Hematopoietic multipotent progenitor cell treated with erythropoietin and hydrocortisone succinate and interleukin-3 and kit ligand, for 15 days (in vitro differentiated cells): ENCODE measurements at regions not wholly inside any gene's neighbourhood (a gene's known extent, or its start where the extent isn't known, plus 50 kb on each side); places are given as distances from the start of the nearest gene placed in this dataset.

Source experiments
- DNase-seq: peaks from one replicate; pipeline ENCODE4 v3.0.0-alpha.2; 2015; ENCODE audit warnings: low spot score

DNA sequence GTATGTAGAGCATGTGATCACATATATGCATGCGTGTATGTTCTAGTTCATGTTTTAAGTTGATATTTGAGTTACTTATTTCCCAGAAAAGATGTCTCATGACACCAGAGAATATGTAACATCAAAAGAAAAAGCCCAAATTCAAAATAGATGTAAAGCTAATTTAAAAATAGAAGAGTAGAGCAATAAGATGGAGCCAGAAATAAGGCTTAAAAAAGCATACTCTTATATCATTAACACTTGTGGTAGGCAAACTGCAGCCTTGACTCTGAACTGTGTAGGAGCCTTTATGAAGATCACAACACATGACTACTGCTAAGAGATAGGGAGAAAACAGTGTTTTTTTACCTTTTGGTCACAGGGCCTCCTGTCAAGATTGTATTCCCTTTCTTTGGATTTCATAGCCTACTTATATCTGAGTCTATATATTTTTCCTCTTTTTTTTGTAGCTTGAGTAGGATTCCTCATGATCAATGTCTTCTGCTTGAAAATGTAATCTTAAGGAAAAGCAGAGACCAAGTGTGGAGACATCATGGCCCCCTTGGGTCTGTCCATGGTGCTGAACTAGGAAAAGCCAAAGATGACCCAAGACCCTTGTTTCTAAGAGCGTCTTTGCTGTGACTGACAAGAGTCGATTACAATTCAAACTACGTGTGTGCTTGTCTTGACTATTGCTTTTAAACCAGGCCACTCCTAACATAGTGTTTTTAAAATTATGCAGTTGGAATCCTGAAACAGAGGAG lies 390.4 kb downstream of the SHISA9 start:
- no peak for DNase-seq

DNA sequence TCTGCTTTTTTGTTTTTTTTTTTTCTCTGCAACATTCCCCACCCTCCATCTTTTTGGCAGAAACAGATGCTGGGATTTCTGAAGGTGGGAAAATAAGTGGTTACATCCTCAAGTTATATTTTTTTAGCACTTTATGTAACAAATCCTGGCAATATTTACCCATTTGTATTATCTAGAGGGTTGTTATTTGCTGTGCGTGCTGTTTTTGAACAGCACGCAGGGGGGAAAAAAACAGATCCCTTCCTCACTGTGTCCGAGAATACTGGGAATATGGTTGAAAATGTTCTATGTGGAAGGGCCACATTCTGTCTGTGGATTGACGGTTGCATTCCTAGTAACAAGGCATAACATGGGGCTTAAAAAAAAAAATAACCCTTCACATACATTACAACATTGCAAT lies 394.8 kb downstream of the SHISA9 start:
- no peak for DNase-seq

DNA sequence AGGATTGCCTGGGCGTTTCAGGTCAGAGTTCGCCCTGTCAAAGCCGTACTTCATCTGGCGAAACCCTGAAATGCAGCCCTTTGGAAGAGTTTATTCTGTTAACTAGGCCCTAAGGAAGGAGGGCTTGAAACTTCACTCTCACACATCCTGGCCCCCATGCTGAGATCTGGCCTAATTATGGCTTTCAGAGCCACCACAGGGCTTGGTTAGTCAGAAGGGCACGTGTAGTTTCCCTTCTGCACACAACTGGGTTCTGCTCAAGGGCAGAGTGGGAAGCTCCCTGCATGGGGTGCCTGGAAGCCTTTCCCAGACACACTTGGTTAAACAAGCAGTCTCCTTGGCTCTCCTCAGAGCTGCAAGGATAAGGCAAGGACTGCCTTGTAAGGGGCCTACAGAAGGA lies 397.3 kb downstream of the SHISA9 start:
- DNase-seq: no peak

DNA sequence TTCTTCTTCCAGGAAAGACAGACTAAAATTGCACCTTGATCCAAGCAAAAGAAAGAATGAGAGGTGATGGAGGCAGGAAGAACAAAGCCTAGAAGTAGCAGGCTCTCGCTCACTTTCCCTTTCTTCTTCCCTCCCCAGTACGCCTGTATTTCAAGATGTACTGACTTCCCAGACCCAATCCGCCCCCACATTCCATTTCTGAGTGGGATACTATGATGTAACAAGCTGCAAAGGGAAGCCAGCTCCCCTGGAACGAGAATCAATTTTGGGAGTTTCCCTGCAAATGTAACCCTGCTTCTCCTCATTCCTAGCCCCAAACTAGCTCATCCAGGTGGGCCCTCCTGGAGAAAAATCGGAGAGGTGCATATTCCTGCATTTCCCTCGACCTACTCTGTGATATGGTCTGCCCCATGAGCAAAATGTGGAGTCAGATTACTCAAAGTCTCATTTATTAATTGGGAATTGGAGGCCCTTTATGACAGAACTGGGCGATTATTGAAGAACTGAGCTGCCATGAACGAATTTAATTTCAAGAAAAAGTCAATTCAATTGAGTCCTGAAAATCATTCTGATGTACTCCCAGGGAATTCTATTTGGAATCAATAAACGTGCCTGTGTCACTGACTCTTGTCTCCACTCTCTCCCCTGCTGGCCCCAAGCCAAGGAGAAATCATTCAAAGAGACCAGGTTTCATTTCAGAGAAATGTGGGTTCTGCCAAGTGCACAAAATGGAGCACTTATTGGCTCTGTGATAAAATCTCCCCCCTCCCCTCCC lies 398.9 kb downstream of the SHISA9 start:
- no peak for DNase-seq

GRCh38 chr16:13305019-13305755 lies 403.8 kb downstream of the SHISA9 start:
- no peak for DNase-seq

DNA sequence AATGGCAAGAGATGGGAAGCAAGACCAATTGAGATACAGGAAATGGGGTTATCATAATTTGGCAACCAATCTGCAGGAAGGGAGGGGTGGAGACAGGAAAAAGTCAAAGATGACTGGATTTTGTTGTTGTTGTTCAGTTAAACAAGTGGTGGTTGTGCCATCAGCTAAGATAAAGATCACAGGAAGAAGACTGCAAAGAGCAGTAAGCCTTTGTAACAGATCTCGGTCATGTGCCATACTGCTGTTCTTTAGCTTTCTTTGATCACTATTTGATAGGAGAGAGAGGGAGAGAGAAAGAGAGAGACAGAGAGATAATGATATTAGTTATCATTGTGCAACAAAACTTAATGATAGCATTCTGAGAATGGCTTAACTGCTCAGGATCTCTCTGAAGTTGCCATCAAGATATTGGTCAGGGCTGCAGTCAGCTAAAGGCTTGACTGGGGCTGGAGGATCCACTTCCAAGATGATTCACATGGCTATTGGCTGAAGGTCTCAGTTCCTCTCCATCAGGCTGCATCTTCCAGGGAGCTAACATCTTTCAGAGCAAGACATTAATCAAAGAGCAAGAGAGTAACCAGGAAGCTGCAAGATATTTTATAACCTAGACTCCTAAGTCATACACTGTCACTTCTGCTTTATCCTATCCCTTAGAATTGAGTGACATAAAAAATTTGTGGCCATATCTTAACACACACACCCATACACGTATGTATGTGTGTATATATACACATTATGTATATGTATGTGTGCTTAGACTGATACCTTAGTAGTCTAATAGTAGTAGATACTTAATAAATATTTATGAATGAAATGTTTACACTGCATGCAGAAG lies 405.0 kb downstream of the SHISA9 start:
- no peak for DNase-seq

DNA sequence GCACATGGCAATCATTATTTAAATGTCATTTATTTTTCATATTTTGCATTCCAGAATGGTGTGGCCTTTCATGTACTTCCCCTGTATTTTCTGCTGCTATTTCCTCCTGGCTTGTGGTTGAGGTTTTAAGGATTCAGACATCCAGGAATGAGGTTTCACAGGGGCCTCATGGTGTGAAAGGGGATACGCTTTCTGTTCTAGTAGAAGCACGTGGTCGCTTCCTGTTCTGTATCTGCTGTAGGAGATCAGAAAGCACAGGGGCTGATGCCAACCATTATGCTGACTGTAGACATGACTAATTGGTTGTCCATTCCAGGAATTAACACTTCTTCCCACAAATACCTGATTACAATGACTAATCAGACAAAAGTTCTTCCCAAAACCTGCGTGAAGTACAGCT lies 405.9 kb downstream of the SHISA9 start:
- DNase-seq: no peak

DNA sequence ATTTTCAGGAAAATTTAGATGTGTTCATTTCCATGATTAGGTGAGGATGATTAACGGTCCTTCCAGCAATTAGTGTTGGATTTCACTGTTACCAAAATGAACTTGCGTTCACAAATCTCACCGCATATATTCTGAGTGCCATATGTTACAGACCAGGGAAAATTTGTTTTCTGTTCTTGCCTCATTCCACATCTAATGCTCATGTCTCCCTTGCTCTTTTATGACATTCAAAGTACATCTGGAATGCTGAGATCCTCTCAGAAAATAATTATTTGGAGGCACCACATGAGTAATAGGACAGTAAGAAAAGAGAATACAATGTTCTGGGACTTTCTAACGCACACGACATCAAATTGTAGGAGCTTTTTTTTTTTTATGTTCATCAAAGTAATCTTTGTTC lies 406.5 kb downstream of the SHISA9 start:
- DNase-seq: no peak

GRCh38 chr16:13312063-13312462 lies 410.7 kb downstream of the SHISA9 start:
- DNase-seq: no peak

GRCh38 chr16:13313351-13313750 lies 412.0 kb downstream of the SHISA9 start:
- DNase-seq: no peak

DNA sequence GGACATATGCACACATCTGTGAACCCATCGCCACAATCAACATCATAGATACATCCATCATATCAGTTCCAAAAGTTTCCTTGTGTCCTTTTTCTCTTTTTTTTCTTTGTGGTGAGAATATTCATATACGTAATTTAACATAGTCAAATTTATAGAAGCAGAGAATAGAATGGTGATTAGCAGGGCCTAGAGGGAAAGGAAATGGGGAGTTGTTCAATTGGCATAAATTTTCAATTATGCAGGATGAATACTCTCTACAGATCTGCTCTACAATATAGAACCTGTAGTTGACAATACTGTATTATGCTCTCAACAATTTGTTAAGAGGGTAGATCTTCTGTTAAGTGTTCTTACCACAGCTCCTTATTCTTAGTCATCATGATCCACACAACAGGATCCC lies 413.2 kb downstream of the SHISA9 start:
- DNase-seq: no peak

DNA sequence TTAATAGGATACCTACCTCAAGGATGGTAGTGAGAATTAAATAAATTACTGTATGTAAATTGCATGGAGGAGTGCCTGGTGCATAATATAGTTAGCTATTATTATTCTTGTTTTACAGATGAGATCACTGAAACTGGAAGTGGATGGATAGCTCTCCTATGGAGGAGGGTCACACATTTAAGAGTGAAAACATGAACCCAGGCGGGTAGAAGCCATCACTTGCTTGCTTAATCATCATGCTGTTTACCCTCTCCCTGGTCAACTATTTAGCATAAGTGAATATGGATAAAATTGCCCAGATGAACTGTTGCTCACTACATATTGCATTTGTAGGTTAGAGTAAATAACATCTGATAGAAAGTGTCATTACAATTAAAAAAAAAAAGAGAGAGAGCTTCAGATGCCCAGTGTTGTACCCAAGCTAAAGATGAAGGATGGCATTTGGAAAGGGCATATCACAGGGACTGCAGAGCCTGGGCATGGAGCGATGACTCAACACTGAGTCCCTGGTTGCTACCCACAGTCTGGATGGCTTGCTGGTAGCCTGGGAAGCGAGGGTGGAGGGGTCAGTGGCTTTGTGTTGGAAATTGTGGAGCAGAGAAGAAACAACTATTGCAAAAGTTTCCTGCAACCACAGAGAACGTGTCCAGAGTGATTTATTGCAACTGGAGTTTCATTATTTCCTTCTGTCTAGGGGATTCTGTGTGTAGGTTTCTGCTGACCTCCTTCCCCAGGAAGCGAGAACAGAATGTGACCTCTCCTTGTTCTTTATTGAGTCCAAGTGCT lies 414.4 kb downstream of the SHISA9 start:
- DNase-seq: no peak

- DNase-seq: no peak
These were observed 420.9 kb downstream of the SHISA9 start for GRCh38 chr16:13322336-13322735.

DNA sequence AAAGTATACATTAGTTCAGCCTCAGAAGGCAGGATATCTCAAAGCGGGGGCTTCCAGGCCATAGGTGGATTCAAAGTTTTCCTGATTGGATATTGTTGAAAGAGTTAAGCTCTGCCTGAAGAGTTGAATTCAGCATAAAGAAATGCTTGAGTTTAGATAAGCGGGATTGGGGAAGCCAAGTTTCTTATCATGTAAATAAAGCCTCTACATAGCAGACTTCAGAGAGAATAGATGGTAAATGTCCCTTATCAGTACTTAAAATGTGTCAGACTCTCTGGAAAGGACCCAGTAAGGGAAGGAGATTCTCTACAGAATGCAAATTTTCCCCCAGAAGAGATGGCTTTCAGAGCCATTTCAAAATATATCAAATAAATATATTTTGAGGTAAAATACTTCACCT lies 423.5 kb downstream of the SHISA9 start:
- DNase-seq: no peak

GRCh38 chr16:13325396-13325795 lies 424.0 kb downstream of the SHISA9 start:
- DNase-seq: no peak

DNA sequence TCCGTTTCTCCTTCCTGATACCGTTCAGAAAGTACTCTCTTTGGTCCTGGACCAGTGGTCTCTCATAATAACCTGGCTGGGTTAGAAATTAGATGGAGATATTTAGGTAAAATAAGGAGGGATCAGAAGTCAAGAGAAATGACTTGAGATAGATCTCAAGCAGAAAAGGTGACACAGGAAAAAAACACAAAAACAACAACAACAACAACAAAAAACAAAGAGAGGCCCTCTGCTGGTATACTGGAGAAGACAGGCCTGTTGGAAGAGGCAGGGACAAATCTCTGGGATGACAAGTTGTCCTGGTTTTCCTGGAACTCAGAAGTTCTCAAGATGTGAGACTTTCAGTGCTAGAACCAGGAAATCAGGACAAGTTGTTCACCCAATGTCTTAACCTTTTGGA lies 430.5 kb downstream of the SHISA9 start:
- DNase-seq: no peak

DNA sequence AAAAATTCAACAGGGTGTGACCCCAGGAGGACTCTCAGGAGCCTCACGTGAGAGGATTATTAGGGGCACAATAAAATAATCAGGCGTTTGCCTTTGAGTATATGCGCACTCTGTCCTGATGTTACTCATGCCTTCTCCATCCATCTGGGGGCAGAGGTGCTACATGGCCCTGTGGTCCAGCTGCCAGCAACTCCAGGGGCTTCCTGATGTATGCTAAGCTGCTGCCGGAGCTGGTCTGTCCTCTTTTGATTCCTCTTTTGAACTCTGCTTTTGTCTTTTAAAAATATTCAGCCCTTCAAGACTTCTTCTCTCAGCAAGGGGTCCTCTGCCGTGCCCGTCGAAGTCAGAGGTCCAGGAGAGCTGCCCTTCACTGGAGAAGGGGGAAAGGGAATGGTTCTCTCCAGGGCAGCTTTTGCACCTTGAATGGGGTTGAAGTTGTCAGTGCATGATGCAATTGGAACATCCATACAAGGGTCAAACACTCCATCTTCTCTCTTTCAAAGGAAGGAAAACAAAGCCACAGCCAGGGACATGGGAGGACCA lies 431.4 kb downstream of the SHISA9 start:
- no peak for DNase-seq

- DNase-seq: no peak
These were observed 431.9 kb downstream of the SHISA9 start for GRCh38 chr16:13333336-13333735.

DNA sequence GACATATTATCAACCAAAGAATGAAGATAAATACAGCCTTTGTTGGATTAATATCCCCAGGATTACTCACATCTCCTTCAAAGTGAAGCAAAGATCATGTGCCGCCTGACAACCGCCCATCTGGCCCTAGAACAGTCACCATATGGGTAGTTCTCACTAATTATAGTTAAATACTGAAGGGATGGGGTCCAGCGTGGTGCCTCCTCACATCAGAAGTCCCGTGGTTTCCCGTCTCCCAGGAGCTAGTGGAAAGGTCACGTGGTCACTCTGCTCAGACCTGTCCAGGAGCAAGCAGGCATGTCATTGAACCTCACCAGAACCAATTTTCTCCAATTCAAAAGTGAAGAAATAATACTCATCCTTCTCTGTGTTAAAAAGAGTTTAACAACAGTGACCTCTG lies 434.5 kb downstream of the SHISA9 start:
- DNase-seq: no peak

DNA sequence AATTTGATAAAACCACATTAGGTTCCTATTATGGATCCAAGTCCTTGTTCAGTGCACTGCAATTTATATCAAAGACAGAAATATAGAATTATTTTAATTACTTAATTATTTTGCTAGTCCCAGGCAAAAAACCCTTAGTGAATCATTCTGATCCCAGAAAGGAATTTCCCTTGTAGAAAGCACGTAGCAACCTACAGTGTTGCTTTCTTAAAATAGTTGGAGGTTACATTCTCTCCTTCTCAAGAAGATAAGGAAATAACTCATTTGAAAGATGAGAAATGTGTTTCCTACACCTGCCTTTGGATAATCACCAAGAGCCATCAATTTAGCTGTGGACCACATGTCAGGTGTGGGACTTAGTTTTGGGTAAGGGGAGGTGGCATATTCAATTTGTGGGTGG lies 434.9 kb downstream of the SHISA9 start:
- DNase-seq: no peak
